ENCODE measurements at regions not wholly inside any gene's neighbourhood (a gene's known extent, or its start where the extent isn't known, plus 50 kb on each side); places are given as distances from the start of the nearest gene placed in this dataset.
A peak's percentile ranks its signal among the peaks of the same experiment; 100 is the strongest.

- DNase-seq (ENCODE audit: low spot score, unreplicated experiment): no peak
Measured at GRCh38 chr15:66880380-66881155, 178.5 kb downstream of the SMAD6 start.

GRCh38 chr15:66881173-66881905, 179.3 kb downstream of the SMAD6 start:
- no peak overlapping the region for H3K27ac Mint-ChIP-seq
- H3K4me3 Mint-ChIP-seq (ENCODE audit: low read depth): no peak overlapping the region
- DNase-seq (ENCODE audit: low spot score, unreplicated experiment): no peak
- peaks cover 11% of the 10 kb centered on the region for H3K27me3 Mint-ChIP-seq
- no peaks in the 10 kb centered on the region for H3K36me3 Mint-ChIP-seq (ENCODE audit: insufficient read depth)
- H3K4me1 Mint-ChIP-seq (ENCODE audit: low read depth): peaks cover 16% of the 10 kb centered on the region
- no peak for TF ChIP-seq CTCF (IDR thresholded peaks at IDR 0.05; ENCODE audit: unreplicated experiment)
- no peaks in the 10 kb centered on the region for H3K9me3 Mint-ChIP-seq (ENCODE audit: low read depth)

More at GRCh38 chr15:66880380-66881155, 178.5 kb downstream of the SMAD6 start:
- H3K36me3 Mint-ChIP-seq (ENCODE audit: insufficient read depth): no peaks in the 10 kb centered on the region
- no peak overlapping the region for H3K27ac Mint-ChIP-seq
- H3K4me1 Mint-ChIP-seq (ENCODE audit: low read depth): peaks cover 16% of the 10 kb centered on the region
- H3K27me3 Mint-ChIP-seq: peaks cover 11% of the 10 kb centered on the region
- no peaks in the 10 kb centered on the region for H3K9me3 Mint-ChIP-seq (ENCODE audit: low read depth)
- no peak overlapping the region for H3K4me3 Mint-ChIP-seq (ENCODE audit: low read depth)
- TF ChIP-seq CTCF (IDR thresholded peaks at IDR 0.05; ENCODE audit: unreplicated experiment): no peak

- Mint-ChIP-seq H3K9me3 (ENCODE audit: low read depth) (no peaks in the 10 kb centered on the region), H3K27me3 (peaks cover 8% of the 10 kb centered on the region), H3K36me3 (ENCODE audit: insufficient read depth) (no peaks in the 10 kb centered on the region), H3K4me1 (ENCODE audit: low read depth) (peaks cover 16% of the 10 kb centered on the region), H3K27ac (peak overlapping the region; percentile 93), H3K4me3 (ENCODE audit: low read depth) (no peak overlapping the region)
- no peak for DNase-seq (ENCODE audit: low spot score, unreplicated experiment)
- TF ChIP-seq CTCF (IDR thresholded peaks at IDR 0.05; ENCODE audit: unreplicated experiment): no peak
Measured at GRCh38 chr15:66882251-66883020, 180.4 kb downstream of the SMAD6 start.

GRCh38 chr15:66883284-66883911, 181.4 kb downstream of the SMAD6 start:
- peak; percentile 48 for DNase-seq (ENCODE audit: low spot score, unreplicated experiment)

More at GRCh38 chr15:66883284-66883911, 181.4 kb downstream of the SMAD6 start:
- Mint-ChIP-seq H3K4me1 (ENCODE audit: low read depth) (peaks cover 16% of the 10 kb centered on the region), H3K4me3 (ENCODE audit: low read depth) (no peak overlapping the region), H3K27ac (peak overlapping the region; percentile 93), H3K36me3 (ENCODE audit: insufficient read depth) (no peaks in the 10 kb centered on the region), H3K27me3 (peaks cover 6% of the 10 kb centered on the region), H3K9me3 (ENCODE audit: low read depth) (peaks cover 7% of the 10 kb centered on the region)
- TF ChIP-seq CTCF (IDR thresholded peaks at IDR 0.05; ENCODE audit: unreplicated experiment): no peak

Data from progenitor cell of endocrine pancreas (in vitro differentiated cells).